Astrocyte (in vitro differentiated cells and primary cell): ENCODE measurements at regions not wholly inside any gene's neighbourhood (a gene's known extent, or its start where the extent isn't known, plus 50 kb on each side); places are given as distances from the start of the nearest gene placed in this dataset.

ENCODE experiments used
- DNase-seq: peaks from one replicate; pipeline ENCODE4 v3.0.0-alpha.2; 2010; ENCODE audit warnings: low read depth
- FAIRE-seq: peaks from 2 replicates; lab custom pipeline; 2011; peaks lifted over from hg19 to GRCh38; lab: Jason Lieb, UNC
- H2AFZ ChIP-seq: 2 replicates; pipeline ENCODE4 v1.6.0; 2012; ENCODE audit warnings: low read depth, low read length, inconsistent platforms
- H3K27ac ChIP-seq: 2 replicates; pipeline ENCODE4 v1.5.1; 2011; ENCODE audit warnings: low read depth, low read length, inconsistent platforms
- H3K27me3 ChIP-seq: 2 replicates; pipeline ENCODE4 v1.6.0; 2011; ENCODE audit warnings: low read length, inconsistent platforms; ENCODE audit not compliant: insufficient read depth
- H3K36me3 ChIP-seq: 2 replicates; pipeline ENCODE4 v1.5.1; 2011; ENCODE audit warnings: low read length, inconsistent platforms; ENCODE audit not compliant: insufficient read depth
- H3K4me1 ChIP-seq: 2 replicates; pipeline ENCODE4 v1.5.1; 2011; ENCODE audit warnings: low read length, inconsistent platforms; ENCODE audit not compliant: insufficient read depth
- H3K4me2 ChIP-seq: 2 replicates; pipeline ENCODE4 v1.6.0; 2012; ENCODE audit warnings: low read length, inconsistent platforms
- H3K4me3 ChIP-seq: 2 replicates; pipeline ENCODE4 v1.5.1; 2011; ENCODE audit warnings: low read depth, mild to moderate bottlenecking, low read length, inconsistent platforms; ENCODE audit not compliant: insufficient read depth
- H3K79me2 ChIP-seq: 2 replicates; pipeline ENCODE4 v1.6.0; 2012; ENCODE audit warnings: mild to moderate bottlenecking, low read length, inconsistent platforms; ENCODE audit not compliant: insufficient read depth
- H3K9ac ChIP-seq: 2 replicates; pipeline ENCODE4 v1.6.0; 2012; ENCODE audit warnings: mild to moderate bottlenecking, low read length, inconsistent platforms
- H3K9me3 ChIP-seq: 2 replicates; pipeline ENCODE4 v1.5.1; 2012; ENCODE audit warnings: low read depth, mild to moderate bottlenecking, low read length, inconsistent platforms; ENCODE audit not compliant: insufficient read depth
- H4K20me1 ChIP-seq: 2 replicates; pipeline ENCODE4 v1.6.0; 2012; ENCODE audit warnings: low read length, inconsistent platforms; ENCODE audit not compliant: insufficient read depth
- H3K27ac Mint-ChIP-seq: one replicate; pipeline ENCODE4 v1.8.0; 2021; ENCODE audit warnings: mild to moderate bottlenecking, mixed read lengths; ENCODE audit not compliant: unreplicated experiment
- H3K27me3 Mint-ChIP-seq: one replicate; pipeline ENCODE4 v1.8.0; 2021; ENCODE audit warnings: low read depth, mixed read lengths; ENCODE audit not compliant: unreplicated experiment
- H3K36me3 Mint-ChIP-seq: one replicate; pipeline ENCODE4 v1.8.0; 2021; ENCODE audit warnings: low read depth, mixed read lengths; ENCODE audit not compliant: unreplicated experiment
- H3K4me1 Mint-ChIP-seq: one replicate; pipeline ENCODE4 v1.8.0; 2021; ENCODE audit warnings: low read depth, mixed read lengths; ENCODE audit not compliant: unreplicated experiment
- H3K4me3 Mint-ChIP-seq: one replicate; pipeline ENCODE4 v1.8.0; 2021; ENCODE audit warnings: mild to moderate bottlenecking, moderate library complexity, mixed read lengths; ENCODE audit not compliant: unreplicated experiment
- H3K9me3 Mint-ChIP-seq: one replicate; pipeline ENCODE4 v1.8.0; 2021; ENCODE audit warnings: mild to moderate bottlenecking, mixed read lengths; ENCODE audit not compliant: unreplicated experiment
- CTCF ChIP-seq: IDR thresholded peaks from 2 replicates; pipeline ENCODE4 v1.5.1; 2011; ENCODE audit warnings: low read depth, mild to moderate bottlenecking, inconsistent platforms, low read length, moderate library complexity; ENCODE audit not compliant: insufficient read depth
- EZH2 ChIP-seq: IDR thresholded peaks from 2 replicates; pipeline ENCODE4 v1.6.1; 2012; ENCODE audit warnings: mild to moderate bottlenecking, low read length, inconsistent platforms; ENCODE audit not compliant: insufficient read depth

GRCh38 chr11:112543390-112543789, 282.7 kb upstream of the PLET1 start:
- Histone ChIP-seq H3K4me3 (no peak overlapping the region), H3K27ac (no peak overlapping the region), H4K20me1 (no peaks in the 10 kb centered on the region), H3K79me2 (no peaks in the 10 kb centered on the region), H2AFZ (no peak overlapping the region), H3K9ac (no peak overlapping the region), H3K9me3 (no peaks in the 10 kb centered on the region), H3K27me3 (no peaks in the 10 kb centered on the region), H3K36me3 (no peaks in the 10 kb centered on the region), H3K4me2 (no peak overlapping the region), H3K4me1 (no peaks in the 10 kb centered on the region)
- H3K4me1 Mint-ChIP-seq = no peaks in the 10 kb centered on the region
- H3K4me3 Mint-ChIP-seq = no peak overlapping the region
- peaks cover 5% of the 10 kb centered on the region for H3K9me3 Mint-ChIP-seq
- H3K36me3 Mint-ChIP-seq = no peaks in the 10 kb centered on the region
- FAIRE-seq (no peak), DNase-seq (no peak)
- no peak overlapping the region for H3K27ac Mint-ChIP-seq
- peaks cover 2% of the 10 kb centered on the region for H3K27me3 Mint-ChIP-seq
- TF ChIP-seq EZH2 (no peak), CTCF (no peak)

- H3K9ac ChIP-seq = no peak overlapping the region
- Mint-ChIP-seq H3K27ac (no peak overlapping the region), H3K9me3 (no peaks in the 10 kb centered on the region), H3K27me3 (peaks cover 8% of the 10 kb centered on the region), H3K4me1 (no peaks in the 10 kb centered on the region), H3K4me3 (no peak overlapping the region), H3K36me3 (no peaks in the 10 kb centered on the region)
- no peak for TF ChIP-seq EZH2
- no peak for TF ChIP-seq CTCF
- H4K20me1 ChIP-seq = no peaks in the 10 kb centered on the region
- no peak overlapping the region for H2AFZ ChIP-seq
- DNase-seq = no peak
- H3K27me3 ChIP-seq = peaks cover 2% of the 10 kb centered on the region
- H3K4me2 ChIP-seq = no peak overlapping the region
- no peak for FAIRE-seq
- no peaks in the 10 kb centered on the region for H3K79me2 ChIP-seq
- H3K4me3 ChIP-seq = no peak overlapping the region
- no peaks in the 10 kb centered on the region for H3K4me1 ChIP-seq
- H3K36me3 ChIP-seq = no peaks in the 10 kb centered on the region
- H3K27ac ChIP-seq = no peak overlapping the region
- H3K9me3 ChIP-seq = no peaks in the 10 kb centered on the region
Observed at GRCh38 chr11:112548641-112549040, 288.0 kb upstream of the PLET1 start.

DNA sequence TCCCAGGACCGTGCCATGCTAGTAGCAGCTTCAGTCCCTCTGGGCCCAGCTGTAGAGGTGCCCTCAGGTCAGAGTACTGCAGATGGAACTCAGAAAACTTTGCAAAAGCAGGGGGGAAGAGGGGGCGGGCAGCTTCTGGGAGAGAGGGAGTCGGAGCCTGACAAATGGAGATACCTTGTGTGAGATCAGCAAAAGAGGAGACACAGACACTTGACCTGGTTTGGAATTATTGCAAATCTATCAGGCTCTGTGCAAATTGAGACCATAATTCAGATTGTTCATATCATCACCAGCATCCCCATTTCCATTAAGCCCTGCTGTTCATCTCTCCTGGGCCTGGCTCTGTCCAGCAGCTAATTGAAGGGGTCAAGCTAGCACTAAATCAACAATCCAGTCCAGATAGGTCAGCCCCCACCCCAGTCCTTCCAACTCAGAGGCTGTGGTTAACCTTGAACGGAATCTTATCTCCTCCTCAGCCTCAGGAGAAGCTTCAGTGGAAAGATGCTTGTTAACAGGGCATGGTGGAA, 292.6 kb upstream of the PLET1 start:
- no peaks in the 10 kb centered on the region for H3K9me3 ChIP-seq
- H3K27ac Mint-ChIP-seq = no peak overlapping the region
- H3K27ac ChIP-seq = no peak overlapping the region
- peaks cover under 1% of the 10 kb centered on the region for H3K4me1 ChIP-seq
- no peaks in the 10 kb centered on the region for H3K79me2 ChIP-seq
- H3K36me3 Mint-ChIP-seq = no peaks in the 10 kb centered on the region
- no peak overlapping the region for H3K4me3 Mint-ChIP-seq
- H3K36me3 ChIP-seq = no peaks in the 10 kb centered on the region
- no peak for FAIRE-seq
- peaks cover 11% of the 10 kb centered on the region for H3K27me3 Mint-ChIP-seq
- H2AFZ ChIP-seq = no peak overlapping the region
- H3K4me3 ChIP-seq = no peak overlapping the region
- DNase-seq = no peak
- peaks cover 3% of the 10 kb centered on the region for H3K9me3 Mint-ChIP-seq
- peaks cover 2% of the 10 kb centered on the region for H3K27me3 ChIP-seq
- TF ChIP-seq CTCF (no peak), EZH2 (no peak)
- H3K9ac ChIP-seq = no peak overlapping the region
- H4K20me1 ChIP-seq = no peaks in the 10 kb centered on the region
- no peak overlapping the region for H3K4me2 ChIP-seq
- no peaks in the 10 kb centered on the region for H3K4me1 Mint-ChIP-seq
